HG02870 (cell line): ENCODE measurements at regions not wholly inside any gene's neighbourhood (a gene's known extent, or its start where the extent isn't known, plus 50 kb on each side); places are given as distances from the start of the nearest gene placed in this dataset.

Experiments
- ATAC-seq: cut with Tn5 transposase; IDR thresholded peaks from one replicate; pipeline ENCODE4 v1.9.1; 2021; ENCODE audit warnings: mild to moderate bottlenecking, moderate library complexity; ENCODE audit not compliant: unreplicated experiment

DNA sequence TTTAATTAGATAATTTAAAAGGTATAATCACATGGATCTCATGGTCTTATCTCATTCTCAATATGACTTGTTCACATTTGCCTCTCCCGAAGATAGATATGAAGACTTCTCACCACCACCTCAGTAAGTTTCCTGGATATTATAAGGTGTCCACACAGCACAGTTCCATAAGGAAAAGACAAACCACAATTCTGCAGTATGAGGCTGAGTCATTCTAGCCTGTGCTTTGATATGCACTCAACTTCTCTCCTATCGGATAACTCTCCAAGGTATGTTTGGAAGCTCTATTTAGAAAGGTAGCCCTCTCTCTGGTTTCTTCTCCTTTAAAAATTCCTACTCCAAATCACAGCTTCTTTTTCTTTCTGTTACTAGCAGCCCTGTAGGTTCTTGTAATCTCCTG, 612.8 kb downstream of the ZPLD1 start:
- ATAC-seq = no peak

DNA sequence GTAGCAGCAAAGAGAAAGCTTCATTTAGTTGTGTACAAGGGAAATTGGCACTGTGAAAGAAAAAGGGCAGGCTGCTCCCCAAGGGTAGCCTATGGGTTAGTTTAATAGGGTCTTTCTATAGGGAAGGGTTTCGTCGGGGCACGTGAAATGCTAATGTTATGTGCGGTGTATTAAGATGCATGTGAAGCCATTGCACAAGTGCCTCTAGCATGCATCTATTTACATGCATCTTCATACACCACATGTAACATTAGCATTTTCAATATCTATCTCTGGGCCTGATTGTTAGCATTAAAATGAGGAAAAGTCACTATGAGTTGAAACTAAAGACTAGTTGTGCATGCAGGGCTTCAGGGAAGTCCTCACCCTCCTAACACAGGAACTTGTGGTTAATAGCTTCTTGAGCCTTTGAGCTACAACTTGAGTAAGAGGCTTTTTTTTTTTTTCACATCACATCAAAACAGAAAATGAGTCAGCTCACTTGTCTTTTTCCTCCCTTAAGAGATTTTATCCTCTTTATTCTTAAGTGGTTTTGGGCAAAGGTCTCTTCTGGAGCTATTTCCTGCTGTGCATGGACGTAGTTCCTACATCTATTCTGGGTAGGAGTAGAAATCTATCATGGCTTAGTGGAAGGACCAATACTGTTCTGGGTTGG, 613.4 kb downstream of the ZPLD1 start:
- no peak for ATAC-seq

DNA sequence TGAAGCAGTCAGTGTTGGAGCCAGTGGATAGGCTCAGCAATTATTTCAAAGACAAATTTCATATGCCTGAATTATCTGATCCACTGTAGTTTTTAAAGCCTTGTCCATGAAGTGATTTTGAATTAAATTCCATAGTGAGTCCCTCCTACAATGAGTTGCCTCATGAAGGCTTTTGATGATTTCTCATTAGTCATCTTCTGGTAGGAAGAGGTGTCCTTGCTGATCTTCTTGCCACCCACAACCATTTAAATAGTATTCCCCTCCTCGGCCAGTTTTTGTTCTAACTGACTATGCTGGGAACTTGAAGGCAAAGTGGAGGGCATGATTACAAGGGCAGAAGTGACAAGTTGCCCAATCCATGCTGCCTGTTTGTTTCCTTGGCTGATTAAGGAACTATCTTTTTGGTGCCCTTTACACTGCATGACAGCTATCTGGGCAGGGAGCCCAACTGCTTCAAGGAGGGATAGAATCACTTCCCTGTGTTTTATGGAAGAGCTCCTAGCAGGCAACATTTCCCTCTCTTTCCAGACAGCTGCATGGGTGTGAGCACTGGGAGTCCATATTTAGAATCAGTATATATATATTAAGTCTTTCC, 617.5 kb downstream of the ZPLD1 start:
- no peak for ATAC-seq

DNA sequence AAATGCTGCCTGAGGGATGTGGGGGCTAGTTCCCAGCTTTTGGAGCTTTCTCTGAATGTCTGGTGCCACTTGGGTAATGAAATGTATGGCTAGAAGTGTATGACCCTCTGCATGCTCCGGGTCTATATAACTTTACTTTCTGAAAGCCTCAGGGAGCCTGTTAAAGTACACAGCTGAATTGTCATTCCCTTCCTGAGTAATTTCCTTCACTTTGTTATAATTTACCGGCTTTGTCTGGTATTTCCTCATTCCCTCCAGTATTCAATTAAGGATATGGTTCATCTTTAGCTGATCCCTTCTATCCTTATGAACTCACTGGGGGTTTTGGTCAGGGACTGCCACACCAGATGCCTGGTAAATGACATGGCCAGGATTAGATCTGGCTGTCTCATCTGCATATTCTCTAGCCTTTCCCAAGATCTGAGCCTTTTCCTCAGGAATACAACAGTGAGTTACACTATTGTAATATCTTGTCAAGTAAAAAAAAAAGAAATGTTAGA, 620.3 kb downstream of the ZPLD1 start:
- ATAC-seq = no peak

DNA sequence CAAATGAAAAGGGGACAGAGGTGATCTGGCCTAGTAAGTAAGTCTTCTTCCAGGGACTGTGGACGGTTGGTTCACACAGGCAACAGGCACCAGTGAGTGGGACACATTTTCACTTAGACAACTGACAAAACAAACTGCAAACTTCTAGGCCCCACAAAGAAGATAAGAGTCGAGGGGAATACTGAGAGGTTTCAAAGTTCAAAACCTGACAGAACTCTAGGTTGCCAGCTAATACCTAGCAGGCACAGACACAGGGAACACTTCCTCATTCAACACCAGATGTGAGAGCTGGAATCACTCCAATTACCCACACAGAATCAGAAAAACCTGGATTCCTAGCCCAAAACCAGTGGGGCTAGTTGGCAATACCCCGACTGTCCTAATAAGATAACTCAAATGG, 621.7 kb downstream of the ZPLD1 start:
- no peak for ATAC-seq

DNA sequence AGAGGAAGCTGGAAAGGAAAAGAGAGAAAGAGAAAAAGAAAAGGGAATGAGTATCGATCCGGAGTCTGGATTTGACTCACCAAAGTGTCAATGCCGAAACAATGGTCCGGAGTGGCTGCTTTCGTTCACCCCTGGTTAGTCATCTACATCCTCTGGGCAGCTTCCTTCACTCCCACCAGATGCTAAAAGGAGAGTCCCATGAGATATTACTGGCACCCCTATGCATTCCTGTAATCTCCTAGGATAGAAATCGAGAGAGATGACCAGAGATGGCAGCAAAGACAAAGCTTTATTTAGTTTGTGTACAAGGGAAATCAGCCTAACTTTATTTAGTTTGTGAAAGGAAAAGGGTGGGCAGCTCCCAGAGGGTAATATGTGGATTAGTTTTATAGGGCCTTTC, 622.2 kb downstream of the ZPLD1 start:
- ATAC-seq = no peak

DNA sequence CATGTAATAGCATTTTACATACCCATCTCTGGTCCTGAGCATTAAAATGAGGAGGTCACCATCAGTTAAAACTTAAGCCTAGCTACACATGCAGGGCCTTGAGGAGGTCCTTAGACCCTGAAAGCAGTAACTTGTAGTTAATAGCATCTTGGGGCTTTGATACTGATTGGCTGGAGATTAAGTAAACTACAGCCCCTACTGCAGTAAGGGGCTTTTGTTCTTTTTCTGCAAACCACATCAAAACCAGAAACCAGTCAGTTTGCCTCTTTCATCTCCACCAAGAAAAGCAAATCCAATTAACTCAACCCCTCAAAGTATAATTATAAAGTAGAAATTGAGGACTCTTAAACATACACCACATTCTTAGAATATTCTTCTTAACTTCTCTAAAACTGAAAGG, 622.7 kb downstream of the ZPLD1 start:
- ATAC-seq = no peak

DNA sequence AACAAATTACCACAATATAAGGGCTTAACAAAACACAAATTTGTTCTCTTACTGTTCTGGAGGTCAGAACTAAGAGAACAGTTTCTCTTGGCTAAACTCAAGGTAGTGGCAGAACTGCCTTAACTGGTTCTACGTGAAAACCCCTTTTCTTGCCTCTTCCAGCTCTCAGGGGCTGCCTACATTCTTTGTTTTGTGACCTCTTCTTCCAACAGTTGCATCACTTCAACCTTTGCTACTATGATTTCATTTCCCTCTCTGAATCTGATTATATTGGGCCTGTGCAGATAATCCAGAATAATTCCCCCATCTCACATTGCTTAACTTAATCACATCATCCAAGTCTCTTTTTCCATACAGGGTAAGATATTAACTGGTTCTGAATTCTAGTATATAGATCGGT, 624.6 kb downstream of the ZPLD1 start:
- no peak for ATAC-seq

DNA sequence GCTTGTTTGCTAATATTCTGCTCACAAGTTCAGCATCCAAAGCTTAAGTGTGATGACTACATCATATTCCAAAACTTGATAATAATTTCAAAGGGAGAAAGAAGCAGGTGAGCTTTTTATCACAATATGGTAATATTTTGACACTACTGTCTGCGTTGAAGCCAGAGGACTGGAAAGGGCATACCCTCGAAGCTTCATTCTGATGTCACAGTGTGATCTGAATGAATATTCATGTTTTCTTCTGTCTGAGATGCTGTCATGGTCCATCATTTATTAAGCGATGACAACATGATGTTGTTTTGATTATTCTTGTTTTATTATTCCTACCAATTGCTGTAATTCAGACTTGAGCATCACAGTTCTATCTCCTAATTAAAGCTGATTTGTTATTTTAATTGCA, 625.4 kb downstream of the ZPLD1 start:
- ATAC-seq = no peak

DNA sequence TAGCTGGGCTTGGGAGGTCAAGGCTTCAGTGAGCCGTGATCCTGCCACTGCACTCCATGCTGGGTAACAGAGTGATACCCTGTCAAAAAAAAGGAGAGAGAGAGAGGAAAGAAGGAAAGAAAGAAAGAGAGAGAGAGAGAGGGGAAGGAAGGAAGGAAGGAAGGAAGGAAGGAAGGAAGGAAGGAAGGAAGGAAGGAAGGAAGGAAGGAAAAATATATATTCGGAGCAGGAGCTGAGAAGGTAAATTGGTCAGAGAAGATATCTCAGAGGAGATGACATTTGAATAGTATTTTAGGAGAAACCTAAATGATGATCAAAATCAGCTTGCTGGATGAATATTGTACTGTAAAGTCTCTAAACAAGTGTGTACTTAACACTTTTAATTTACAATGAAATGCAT, 633.1 kb downstream of the ZPLD1 start:
- ATAC-seq = no peak

DNA sequence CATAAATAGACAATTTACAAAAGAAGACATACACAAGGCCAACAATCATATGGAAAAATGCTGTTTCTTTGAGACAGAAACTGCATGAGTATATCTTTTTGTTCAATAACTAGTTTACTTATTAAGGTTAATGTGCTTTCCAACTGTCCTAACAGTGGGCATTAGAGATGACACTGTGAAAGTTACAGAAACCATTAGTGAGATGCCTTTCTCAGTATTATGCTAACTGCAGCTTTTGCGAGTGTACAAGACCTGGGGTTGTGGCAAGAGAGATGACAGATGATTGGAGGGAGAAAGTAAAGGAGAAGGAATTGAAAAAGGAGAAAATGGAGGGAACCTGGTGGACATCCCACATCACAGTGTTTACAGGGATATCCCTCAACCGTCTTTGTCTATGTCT, 640.5 kb downstream of the ZPLD1 start:
- ATAC-seq = no peak

DNA sequence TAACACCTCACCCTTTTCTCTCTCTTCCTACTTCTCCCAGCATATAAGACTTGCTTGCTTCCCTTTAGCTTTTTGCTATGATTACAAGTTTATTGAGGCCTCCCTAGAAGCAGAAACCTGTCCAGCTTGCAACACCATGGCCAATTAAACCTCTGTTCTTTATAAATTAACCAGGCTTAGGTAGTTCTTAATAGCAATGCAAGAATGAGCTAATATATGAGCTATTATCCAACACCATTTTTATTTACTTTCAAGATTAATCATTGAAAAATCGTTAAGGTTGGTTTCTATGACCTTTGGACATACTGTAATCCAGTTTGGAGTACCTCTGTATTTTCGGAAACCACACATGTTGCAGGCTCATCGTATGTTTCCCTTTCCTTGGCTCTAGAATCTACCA, 643.1 kb downstream of the ZPLD1 start:
- no peak for ATAC-seq

DNA sequence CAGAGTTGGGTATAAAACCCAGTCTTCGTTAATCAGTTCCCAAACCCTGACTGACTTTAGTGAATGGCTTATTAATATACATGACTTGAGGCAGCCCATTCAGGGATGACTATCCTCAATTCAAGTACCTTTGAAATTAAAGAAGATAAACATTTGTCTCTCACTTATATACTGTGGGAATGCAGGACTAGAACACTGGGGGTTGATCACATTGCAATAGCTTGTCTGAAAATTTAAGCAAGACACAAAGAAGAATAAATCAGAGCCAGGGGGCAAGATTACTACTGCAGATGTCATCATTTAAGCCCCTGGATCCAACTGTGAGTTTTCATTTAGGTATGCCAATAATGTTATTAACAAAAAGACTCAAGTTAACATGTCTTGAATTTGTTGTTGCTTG, 647.7 kb downstream of the ZPLD1 start:
- no peak for ATAC-seq

DNA sequence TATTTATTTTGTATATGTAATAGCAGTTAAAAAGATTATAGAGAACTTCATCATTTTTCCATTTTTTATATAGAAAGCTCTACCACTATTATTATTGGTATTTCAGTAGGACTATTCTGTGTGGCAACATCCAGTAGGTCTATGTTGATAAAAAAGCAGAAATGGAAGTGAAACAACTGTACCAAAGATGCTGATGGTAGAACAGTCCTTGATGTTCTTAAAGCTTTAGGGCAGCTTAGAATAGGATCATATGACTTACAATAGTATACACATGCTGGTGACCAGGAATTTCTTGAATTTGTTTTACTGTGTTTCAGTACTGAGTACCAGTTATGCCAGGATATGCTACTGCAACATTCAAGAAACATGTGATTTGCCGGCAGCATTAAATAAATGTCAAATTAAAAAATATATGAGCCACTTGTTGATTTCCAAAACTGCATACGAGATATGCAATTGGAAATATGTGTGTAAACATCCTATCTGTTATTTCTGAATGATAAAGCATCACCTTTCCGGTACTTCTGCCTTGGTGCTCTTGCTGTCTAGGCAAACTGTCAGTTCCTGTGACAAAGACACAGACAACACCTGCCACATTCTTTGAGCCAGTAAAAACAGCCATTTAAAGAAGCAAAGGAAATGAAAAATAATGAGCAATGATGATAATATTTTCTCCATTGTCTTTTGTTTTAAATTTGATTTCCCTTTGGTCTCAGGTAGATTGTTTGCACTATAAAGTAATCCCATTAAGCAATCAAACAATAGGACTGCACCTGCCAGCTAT, 649.2 kb downstream of the ZPLD1 start:
- no peak for ATAC-seq

DNA sequence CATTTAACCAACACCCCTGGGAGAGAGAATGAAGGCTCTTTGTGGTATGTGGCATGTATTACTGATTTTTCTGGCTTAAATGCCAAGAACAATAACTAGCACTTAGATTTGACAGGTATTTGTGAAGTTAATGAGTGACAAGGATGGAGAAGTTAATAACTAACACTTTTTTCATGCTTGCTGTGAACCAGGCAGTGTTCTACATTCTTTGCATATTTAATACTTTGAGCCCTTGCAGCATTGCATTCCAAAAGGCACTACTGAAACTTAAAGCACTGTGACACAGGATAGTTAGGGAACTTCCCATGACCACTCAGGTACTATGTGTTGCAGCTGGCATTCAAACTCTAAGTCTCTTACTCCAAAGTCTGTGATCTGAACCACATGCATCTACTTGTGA, 650.6 kb downstream of the ZPLD1 start:
- ATAC-seq = no peak

DNA sequence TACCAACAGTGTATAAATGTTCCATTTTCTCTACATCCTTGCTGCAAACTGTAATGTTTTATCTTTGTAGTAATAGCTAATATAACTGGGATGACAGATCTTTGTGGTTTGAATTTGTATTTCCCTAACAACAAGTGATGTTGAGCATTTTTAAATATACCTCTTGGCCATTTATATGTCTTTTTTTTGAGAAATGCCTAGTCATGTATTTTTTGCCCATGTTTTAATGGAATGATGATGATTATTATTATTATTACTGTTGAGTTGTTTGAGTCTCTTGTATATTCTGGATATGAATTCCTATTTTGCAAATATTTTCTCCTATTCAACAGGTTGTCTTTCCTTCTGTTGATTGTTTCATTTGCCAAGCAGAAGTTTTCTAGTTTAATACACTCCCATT, 654.9 kb downstream of the ZPLD1 start:
- ATAC-seq = no peak

DNA sequence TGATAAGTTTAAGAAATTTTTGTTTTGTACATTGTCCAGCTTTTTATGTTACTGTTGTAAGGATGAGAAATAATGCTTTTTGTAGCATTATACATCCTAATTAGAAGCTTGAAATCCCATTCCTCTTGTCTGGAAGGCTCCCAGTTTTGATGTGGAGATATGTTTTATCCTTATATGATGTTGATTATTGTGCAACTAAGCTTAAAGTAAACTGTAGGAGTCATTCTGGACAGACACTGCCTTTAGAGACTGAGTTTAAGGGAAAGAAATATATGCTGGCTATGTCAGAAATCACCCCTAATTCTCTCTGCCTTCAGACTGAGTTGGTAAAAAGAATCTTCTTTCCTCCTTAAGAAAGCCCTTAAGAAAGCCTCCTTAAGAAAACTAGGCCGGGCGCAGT, 670.4 kb downstream of the ZPLD1 start:
- ATAC-seq = no peak

DNA sequence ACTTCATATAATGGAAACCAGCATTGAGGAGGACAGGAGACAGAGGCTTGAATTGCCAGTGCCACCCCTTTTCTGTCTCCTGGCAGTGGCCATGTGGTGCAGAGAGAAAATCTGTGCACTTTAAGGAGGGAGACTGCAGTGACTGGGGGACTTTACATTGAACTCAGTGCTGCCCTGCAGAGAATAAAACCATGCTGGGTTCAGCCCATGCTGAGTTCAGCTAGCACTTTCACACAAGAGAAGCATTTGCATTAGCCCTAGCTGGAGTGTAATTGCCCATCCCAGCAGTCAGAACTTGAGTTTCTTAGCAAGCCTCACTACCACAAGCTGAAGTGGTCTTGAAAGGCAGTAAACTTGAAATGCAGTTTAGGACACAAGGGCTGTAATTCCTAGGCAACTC, 677.5 kb downstream of the ZPLD1 start:
- no peak for ATAC-seq

DNA sequence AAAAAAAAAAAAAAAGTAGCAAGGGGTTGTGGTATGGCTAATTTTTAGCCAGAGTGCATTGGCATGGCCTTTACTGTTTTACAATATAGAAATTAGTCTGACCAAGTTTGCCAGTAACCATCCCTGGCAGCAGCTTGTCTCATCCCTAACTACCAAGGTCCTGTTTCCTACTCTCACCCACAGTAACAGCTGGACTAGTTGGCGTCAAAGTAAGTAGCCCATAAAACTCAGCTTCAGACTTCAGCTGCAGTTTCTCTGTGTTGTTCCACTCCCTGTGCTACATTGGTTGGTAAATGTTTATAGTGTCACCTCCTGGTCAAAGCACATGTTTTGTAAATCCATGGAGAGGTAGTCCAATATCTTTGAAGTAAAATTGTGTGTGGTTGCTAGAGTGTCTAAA, 691.3 kb downstream of the ZPLD1 start:
- ATAC-seq = no peak

DNA sequence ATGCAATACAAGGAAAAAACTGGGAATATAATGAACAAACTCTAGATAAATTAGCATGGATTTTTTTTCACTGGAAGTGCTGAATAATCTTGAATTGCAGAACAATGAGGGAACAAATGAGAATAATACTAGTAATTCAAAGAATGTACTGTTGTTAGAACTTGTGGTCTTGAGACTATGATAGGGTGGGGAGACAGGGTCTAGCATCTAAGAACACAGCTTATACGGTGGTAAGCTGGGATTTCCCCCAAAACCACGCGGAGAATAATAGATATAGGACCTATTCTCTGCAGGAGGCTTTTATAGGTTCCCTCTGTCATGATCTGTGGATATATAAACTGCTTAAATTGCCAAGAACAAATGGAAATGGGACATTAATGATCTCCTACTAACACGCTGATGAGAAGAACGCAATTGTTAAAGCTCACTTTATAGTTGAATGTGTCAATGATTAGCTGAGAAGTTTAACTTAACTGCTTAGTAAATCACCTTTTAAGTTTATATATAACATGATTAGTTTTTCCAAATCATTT, 692.3 kb downstream of the ZPLD1 start:
- ATAC-seq = peak; percentile 41

DNA sequence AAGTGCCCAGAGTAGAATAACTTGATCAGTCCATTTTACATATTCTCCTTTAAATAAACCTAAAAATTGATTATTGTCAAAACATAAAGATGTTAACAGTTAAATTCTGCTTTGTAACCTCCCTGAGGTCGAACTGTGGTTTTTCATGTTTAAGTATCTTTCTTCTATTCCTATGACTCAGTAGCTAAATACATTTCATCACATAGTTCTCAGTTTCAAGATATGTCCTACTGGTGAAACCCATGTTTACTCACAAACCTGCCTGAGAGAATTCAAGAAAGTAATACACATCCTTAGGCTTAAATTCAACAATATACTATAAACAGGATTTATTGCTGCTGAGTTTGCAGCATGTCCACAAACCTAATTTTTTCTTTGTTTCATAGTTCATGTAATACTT, 692.9 kb downstream of the ZPLD1 start:
- peak; percentile 98 for ATAC-seq
